PC-3 (cell line): ENCODE measurements at regions not wholly inside any gene's neighbourhood (a gene's known extent, or its start where the extent isn't known, plus 50 kb on each side); places are given as distances from the start of the nearest gene placed in this dataset.

ENCODE experiments used
- CTCF ChIP-seq: fragments of 300-600 bp; sonication (generic); conservative IDR thresholded peaks from 2 replicates; pipeline ENCODE4 v1.5.1; 2017; ENCODE audit warnings: antibody characterized with exemption, low read depth, mild to moderate bottlenecking, low read length
- EZH2 ChIP-seq: fragments of 300-600 bp; sonication (generic); IDR thresholded peaks from one replicate; pipeline ENCODE4 v1.6.1; 2017; ENCODE audit warnings: antibody characterized with exemption, mild to moderate bottlenecking, low read length; ENCODE audit not compliant: unreplicated experiment
- EZH2phosphoT487 ChIP-seq: fragments of 300-600 bp; sonication (generic); IDR thresholded peaks from 2 replicates; pipeline ENCODE4 v1.6.1; 2018; ENCODE audit warnings: mild to moderate bottlenecking, antibody characterized with exemption, low read length, borderline replicate concordance

- TF ChIP-seq CTCF (no peak), EZH2 (no peak), EZH2phosphoT487 (no peak)
Observed at GRCh38 chr12:66739940-66740651, 61.2 kb upstream of the GRIP1 start.
